ENCODE measurements at regions not wholly inside any gene's neighbourhood (a gene's known extent, or its start where the extent isn't known, plus 50 kb on each side); places are given as distances from the start of the nearest gene placed in this dataset.

DNA sequence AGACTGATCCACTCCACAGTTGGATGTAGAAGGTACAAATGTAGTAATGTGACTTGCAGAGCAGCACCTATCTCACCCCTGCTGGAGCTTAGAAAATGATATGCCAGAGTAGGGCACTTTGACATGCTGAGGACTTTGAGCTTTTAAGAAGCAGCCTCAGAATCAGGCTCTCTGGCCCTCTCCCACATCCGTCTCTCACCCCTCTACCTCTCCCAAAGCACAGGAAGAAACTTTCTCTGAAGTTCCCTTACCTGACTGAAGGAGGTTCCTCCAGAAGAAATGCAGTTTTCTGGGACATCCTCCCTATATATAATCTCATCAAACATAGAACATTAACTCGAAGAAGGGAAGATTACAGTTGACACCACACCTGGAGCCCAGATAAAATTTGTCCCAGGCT lies 98.4 kb upstream of the PEX5L start (continued):
- no peak for TF ChIP-seq JUNB (IDR thresholded peaks at IDR 0.05; ENCODE audit: unreplicated experiment)

DNA sequence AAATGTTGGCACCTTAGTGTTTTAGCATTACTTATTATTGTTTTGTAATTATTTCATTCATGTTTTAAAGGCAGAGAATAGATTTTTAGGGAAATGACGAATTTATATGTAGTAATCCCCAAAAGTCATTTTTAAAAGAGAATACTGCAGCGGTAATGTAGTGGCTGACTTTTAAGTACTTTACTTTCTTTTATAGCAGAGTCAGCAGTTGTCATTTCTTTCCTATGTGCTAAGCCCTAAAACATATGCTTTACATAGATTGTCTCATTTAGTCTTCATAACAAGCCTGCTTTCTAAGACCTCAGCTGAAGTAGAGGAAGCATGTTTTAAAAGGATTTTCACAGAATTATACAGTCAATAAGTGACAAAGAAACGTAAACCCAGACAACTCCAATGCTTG lies 102.1 kb upstream of the PEX5L start:
- no peak overlapping the region for H3K27ac ChIP-seq (ENCODE audit: low read depth)
- no peaks in the 10 kb centered on the region for H3K79me2 ChIP-seq (replicated peaks; ENCODE audit: insufficient read depth)
- H3F3A ChIP-seq (replicated peaks; ENCODE audit: low read depth) = no peaks in the 10 kb centered on the region; the same call in 1 of the 2 replicates
- TF ChIP-seq, protein P1, sequence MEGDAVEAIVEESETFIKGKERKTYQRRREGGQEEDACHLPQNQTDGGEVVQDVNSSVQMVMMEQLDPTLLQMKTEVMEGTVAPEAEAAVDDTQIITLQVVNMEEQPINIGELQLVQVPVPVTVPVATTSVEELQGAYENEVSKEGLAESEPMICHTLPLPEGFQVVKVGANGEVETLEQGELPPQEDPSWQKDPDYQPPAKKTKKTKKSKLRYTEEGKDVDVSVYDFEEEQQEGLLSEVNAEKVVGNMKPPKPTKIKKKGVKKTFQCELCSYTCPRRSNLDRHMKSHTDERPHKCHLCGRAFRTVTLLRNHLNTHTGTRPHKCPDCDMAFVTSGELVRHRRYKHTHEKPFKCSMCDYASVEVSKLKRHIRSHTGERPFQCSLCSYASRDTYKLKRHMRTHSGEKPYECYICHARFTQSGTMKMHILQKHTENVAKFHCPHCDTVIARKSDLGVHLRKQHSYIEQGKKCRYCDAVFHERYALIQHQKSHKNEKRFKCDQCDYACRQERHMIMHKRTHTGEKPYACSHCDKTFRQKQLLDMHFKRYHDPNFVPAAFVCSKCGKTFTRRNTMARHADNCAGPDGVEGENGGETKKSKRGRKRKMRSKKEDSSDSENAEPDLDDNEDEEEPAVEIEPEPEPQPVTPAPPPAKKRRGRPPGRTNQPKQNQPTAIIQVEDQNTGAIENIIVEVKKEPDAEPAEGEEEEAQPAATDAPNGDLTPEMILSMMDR (conservative IDR thresholded peaks at IDR 0.05; ENCODE audit: low read depth in 2 of 2) = no peak
- TF ChIP-seq POLR2AphosphoS5 (IDR thresholded peaks at IDR 0.05; ENCODE audit: low read depth) = no peak
- TF ChIP-seq, protein P2, sequence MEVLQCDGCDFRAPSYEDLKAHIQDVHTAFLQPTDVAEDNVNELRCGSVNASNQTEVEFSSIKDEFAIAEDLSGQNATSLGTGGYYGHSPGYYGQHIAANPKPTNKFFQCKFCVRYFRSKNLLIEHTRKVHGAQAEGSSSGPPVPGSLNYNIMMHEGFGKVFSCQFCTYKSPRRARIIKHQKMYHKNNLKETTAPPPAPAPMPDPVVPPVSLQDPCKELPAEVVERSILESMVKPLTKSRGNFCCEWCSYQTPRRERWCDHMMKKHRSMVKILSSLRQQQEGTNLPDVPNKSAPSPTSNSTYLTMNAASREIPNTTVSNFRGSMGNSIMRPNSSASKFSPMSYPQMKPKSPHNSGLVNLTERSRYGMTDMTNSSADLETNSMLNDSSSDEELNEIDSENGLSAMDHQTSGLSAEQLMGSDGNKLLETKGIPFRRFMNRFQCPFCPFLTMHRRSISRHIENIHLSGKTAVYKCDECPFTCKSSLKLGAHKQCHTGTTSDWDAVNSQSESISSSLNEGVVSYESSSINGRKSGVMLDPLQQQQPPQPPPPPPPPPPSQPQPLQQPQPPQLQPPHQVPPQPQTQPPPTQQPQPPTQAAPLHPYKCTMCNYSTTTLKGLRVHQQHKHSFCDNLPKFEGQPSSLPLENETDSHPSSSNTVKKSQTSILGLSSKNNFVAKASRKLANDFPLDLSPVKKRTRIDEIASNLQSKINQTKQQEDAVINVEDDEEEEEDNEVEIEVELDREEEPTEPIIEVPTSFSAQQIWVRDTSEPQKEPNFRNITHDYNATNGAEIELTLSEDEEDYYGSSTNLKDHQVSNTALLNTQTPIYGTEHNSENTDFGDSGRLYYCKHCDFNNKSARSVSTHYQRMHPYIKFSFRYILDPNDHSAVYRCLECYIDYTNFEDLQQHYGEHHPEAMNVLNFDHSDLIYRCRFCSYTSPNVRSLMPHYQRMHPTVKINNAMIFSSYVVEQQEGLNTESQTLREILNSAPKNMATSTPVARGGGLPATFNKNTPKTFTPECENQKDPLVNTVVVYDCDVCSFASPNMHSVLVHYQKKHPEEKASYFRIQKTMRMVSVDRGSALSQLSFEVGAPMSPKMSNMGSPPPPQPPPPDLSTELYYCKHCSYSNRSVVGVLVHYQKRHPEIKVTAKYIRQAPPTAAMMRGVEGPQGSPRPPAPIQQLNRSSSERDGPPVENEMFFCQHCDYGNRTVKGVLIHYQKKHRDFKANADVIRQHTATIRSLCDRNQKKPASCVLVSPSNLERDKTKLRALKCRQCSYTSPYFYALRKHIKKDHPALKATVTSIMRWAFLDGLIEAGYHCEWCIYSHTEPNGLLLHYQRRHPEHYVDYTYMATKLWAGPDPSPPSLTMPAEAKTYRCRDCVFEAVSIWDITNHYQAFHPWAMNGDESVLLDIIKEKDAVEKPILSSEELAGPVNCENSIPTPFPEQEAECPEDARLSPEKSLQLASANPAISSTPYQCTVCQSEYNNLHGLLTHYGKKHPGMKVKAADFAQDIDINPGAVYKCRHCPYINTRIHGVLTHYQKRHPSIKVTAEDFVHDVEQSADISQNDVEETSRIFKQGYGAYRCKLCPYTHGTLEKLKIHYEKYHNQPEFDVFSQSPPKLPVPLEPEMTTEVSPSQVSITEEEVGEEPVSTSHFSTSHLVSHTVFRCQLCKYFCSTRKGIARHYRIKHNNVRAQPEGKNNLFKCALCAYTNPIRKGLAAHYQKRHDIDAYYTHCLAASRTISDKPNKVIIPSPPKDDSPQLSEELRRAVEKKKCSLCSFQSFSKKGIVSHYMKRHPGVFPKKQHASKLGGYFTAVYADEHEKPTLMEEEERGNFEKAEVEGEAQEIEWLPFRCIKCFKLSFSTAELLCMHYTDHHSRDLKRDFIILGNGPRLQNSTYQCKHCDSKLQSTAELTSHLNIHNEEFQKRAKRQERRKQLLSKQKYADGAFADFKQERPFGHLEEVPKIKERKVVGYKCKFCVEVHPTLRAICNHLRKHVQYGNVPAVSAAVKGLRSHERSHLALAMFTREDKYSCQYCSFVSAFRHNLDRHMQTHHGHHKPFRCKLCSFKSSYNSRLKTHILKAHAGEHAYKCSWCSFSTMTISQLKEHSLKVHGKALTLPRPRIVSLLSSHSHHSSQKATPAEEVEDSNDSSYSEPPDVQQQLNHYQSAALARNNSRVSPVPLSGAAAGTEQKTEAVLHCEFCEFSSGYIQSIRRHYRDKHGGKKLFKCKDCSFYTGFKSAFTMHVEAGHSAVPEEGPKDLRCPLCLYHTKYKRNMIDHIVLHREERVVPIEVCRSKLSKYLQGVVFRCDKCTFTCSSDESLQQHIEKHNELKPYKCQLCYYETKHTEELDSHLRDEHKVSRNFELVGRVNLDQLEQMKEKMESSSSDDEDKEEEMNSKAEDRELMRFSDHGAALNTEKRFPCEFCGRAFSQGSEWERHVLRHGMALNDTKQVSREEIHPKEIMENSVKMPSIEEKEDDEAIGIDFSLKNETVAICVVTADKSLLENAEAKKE (CRISPR knock-in tag; IDR thresholded peaks at IDR 0.05) = no peak
- TF ChIP-seq ZNF331 (CRISPR knock-in tag; IDR thresholded peaks at IDR 0.05; ENCODE audit: low read depth) = no peak
- no peak for TF ChIP-seq CREB1 (CRISPR knock-in tag; IDR thresholded peaks at IDR 0.05; ENCODE audit: low read depth)
- TF ChIP-seq, protein P3, sequence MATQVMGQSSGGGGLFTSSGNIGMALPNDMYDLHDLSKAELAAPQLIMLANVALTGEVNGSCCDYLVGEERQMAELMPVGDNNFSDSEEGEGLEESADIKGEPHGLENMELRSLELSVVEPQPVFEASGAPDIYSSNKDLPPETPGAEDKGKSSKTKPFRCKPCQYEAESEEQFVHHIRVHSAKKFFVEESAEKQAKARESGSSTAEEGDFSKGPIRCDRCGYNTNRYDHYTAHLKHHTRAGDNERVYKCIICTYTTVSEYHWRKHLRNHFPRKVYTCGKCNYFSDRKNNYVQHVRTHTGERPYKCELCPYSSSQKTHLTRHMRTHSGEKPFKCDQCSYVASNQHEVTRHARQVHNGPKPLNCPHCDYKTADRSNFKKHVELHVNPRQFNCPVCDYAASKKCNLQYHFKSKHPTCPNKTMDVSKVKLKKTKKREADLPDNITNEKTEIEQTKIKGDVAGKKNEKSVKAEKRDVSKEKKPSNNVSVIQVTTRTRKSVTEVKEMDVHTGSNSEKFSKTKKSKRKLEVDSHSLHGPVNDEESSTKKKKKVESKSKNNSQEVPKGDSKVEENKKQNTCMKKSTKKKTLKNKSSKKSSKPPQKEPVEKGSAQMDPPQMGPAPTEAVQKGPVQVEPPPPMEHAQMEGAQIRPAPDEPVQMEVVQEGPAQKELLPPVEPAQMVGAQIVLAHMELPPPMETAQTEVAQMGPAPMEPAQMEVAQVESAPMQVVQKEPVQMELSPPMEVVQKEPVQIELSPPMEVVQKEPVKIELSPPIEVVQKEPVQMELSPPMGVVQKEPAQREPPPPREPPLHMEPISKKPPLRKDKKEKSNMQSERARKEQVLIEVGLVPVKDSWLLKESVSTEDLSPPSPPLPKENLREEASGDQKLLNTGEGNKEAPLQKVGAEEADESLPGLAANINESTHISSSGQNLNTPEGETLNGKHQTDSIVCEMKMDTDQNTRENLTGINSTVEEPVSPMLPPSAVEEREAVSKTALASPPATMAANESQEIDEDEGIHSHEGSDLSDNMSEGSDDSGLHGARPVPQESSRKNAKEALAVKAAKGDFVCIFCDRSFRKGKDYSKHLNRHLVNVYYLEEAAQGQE (IDR thresholded peaks at IDR 0.05; ENCODE audit: unreplicated experiment) = no peak
- no peak for TF ChIP-seq NANOG (IDR thresholded peaks at IDR 0.05; ENCODE audit: borderline replicate concordance)
- no peak for TF ChIP-seq ZNF114 (CRISPR knock-in tag; IDR thresholded peaks at IDR 0.05)
- no peak for TF ChIP-seq EZH2phosphoT487 (IDR thresholded peaks at IDR 0.05; ENCODE audit: unreplicated experiment)
- no peak overlapping the region for H3K4me3 ChIP-seq
- peaks cover 22% of the 10 kb centered on the region for H3K4me1 ChIP-seq (ENCODE audit: insufficient read depth)
- no peaks in the 10 kb centered on the region for H4K20me1 ChIP-seq (replicated peaks; ENCODE audit: insufficient read depth)
- Mint-ChIP-seq H3K4me3 (no peak overlapping the region), H3K27ac (no peak overlapping the region), H3K27me3 (ENCODE audit: insufficient read depth, low read depth, poor library complexity) (no peaks in the 10 kb centered on the region), H3K9me3 (peaks cover 4% of the 10 kb centered on the region; the same call in 1 of the 3 replicates), H3K36me3 (ENCODE audit: low read depth) (no peaks in the 10 kb centered on the region), H3K4me1 (peaks cover 17% of the 10 kb centered on the region)
- no peak overlapping the region for H2AFZ ChIP-seq
- H3K36me3 ChIP-seq (ENCODE audit: insufficient read depth) = no peaks in the 10 kb centered on the region
- DNase-seq (ENCODE audit: low spot score) (no peak), ATAC-seq (no peak)
- peaks cover 10% of the 10 kb centered on the region; the same call in 1 of the 2 replicates for H3K9me2 ChIP-seq (ENCODE audit: insufficient read depth)
- no peaks in the 10 kb centered on the region for H3K27me3 ChIP-seq (ENCODE audit: insufficient read depth)
- no peak overlapping the region for H3K4me2 ChIP-seq

All from GM23338 (cell line).